Nephron progenitor cell (in vitro differentiated cells): ENCODE measurements at regions not wholly inside any gene's neighbourhood (a gene's known extent, or its start where the extent isn't known, plus 50 kb on each side); places are given as distances from the start of the nearest gene placed in this dataset.
"Not testable (repeated sequence)": the region's sequence is repeated elsewhere in the genome, so short reads cannot be mapped to it uniquely, and the experiment has no call there.

Experiments
- DNase-seq: peaks from one replicate; pipeline ENCODE4 v3.0.0; 2021
- H3K27ac Mint-ChIP-seq: 2 replicates; pipeline ENCODE4 v1.8.0; 2021; ENCODE audit warnings: mild to moderate bottlenecking, moderate library complexity, mixed read lengths
- H3K27me3 Mint-ChIP-seq: 2 replicates; pipeline ENCODE4 v1.8.0; 2021; ENCODE audit warnings: mild to moderate bottlenecking, low read depth, mixed read lengths; ENCODE audit not compliant: poor library complexity
- H3K36me3 Mint-ChIP-seq: 2 replicates; pipeline ENCODE4 v1.8.0; 2021; ENCODE audit warnings: low read depth, mixed read lengths
- H3K4me1 Mint-ChIP-seq: 2 replicates; pipeline ENCODE4 v1.8.0; 2021; ENCODE audit warnings: mixed read lengths
- H3K4me3 Mint-ChIP-seq: 2 replicates; pipeline ENCODE4 v1.8.0; 2021; ENCODE audit warnings: mild to moderate bottlenecking, moderate library complexity, mixed read lengths
- H3K9me3 Mint-ChIP-seq: 2 replicates; pipeline ENCODE4 v1.8.0; 2021; ENCODE audit warnings: mild to moderate bottlenecking, moderate library complexity, mixed read lengths
- CTCF ChIP-seq: fragments of 200-600 bp; sonication (generic); IDR thresholded peaks from 2 replicates; pipeline ENCODE4 v1.5.0; 2021; ENCODE audit warnings: antibody characterized with exemption

GRCh38 chrX:119296973-119297372, 60.9 kb downstream of the PGRMC1 start:
- peaks cover 57% of the 10 kb centered on the region for H3K9me3 Mint-ChIP-seq
- H3K4me3 Mint-ChIP-seq, H3K27me3 Mint-ChIP-seq, H3K36me3 Mint-ChIP-seq, H3K27ac Mint-ChIP-seq, DNase-seq: not testable (repeated sequence)
- peaks cover 11% of the 10 kb centered on the region for H3K4me1 Mint-ChIP-seq

- peaks cover 19% of the 10 kb centered on the region for H3K4me1 Mint-ChIP-seq
- not testable (repeated sequence) for H3K27me3 Mint-ChIP-seq, H3K27ac Mint-ChIP-seq, H3K4me3 Mint-ChIP-seq, H3K36me3 Mint-ChIP-seq, DNase-seq
- peaks cover 51% of the 10 kb centered on the region for H3K9me3 Mint-ChIP-seq
Measured at GRCh38 chrX:119299812-119300211, 63.7 kb downstream of the PGRMC1 start.

GRCh38 chrX:119303137-119303536, 67.1 kb downstream of the PGRMC1 start:
- Mint-ChIP-seq H3K27me3 (no peaks in the 10 kb centered on the region), H3K4me3 (no peak overlapping the region), H3K27ac (no peak overlapping the region), H3K36me3 (no peaks in the 10 kb centered on the region), H3K9me3 (peaks cover 36% of the 10 kb centered on the region), H3K4me1 (peaks cover 26% of the 10 kb centered on the region)
- no peak for TF ChIP-seq CTCF
- no peak for DNase-seq

- DNase-seq = no peak
- Mint-ChIP-seq H3K27ac (no peak overlapping the region), H3K36me3 (no peaks in the 10 kb centered on the region), H3K9me3 (peaks cover 78% of the 10 kb centered on the region), H3K4me3 (no peak overlapping the region), H3K27me3 (peaks cover 7% of the 10 kb centered on the region), H3K4me1 (no peaks in the 10 kb centered on the region)
- TF ChIP-seq CTCF = no peak
Measured at GRCh38 chrX:119325456-119325855, 73.7 kb upstream of the SLC25A43 start.

- H3K9me3 Mint-ChIP-seq = peaks cover 64% of the 10 kb centered on the region
- DNase-seq, H3K27ac Mint-ChIP-seq, H3K4me1 Mint-ChIP-seq, H3K4me3 Mint-ChIP-seq, H3K27me3 Mint-ChIP-seq, H3K36me3 Mint-ChIP-seq: not testable (repeated sequence)
Measured at GRCh38 chrX:119331873-119332272, 67.3 kb upstream of the SLC25A43 start.

- H3K9me3 Mint-ChIP-seq = peaks cover 62% of the 10 kb centered on the region
- H3K36me3 Mint-ChIP-seq, H3K4me1 Mint-ChIP-seq, DNase-seq, H3K27ac Mint-ChIP-seq, H3K27me3 Mint-ChIP-seq, H3K4me3 Mint-ChIP-seq: not testable (repeated sequence)
Measured at GRCh38 chrX:119332855-119333720, 66.0 kb upstream of the SLC25A43 start.

GRCh38 chrX:119333721-119334032, 65.5 kb upstream of the SLC25A43 start:
- H3K9me3 Mint-ChIP-seq = peaks cover 60% of the 10 kb centered on the region
- not testable (repeated sequence) for H3K27ac Mint-ChIP-seq, H3K27me3 Mint-ChIP-seq, H3K4me1 Mint-ChIP-seq, H3K36me3 Mint-ChIP-seq, H3K4me3 Mint-ChIP-seq, DNase-seq

- H3K27me3 Mint-ChIP-seq, H3K4me1 Mint-ChIP-seq, H3K4me3 Mint-ChIP-seq, H3K36me3 Mint-ChIP-seq, DNase-seq, H3K27ac Mint-ChIP-seq: not testable (repeated sequence)
- H3K9me3 Mint-ChIP-seq = peaks cover 62% of the 10 kb centered on the region
Measured at GRCh38 chrX:119334468-119335050, 64.6 kb upstream of the SLC25A43 start.

GRCh38 chrX:119337201-119337600, 61.9 kb upstream of the SLC25A43 start:
- H3K4me3 Mint-ChIP-seq = no peak overlapping the region
- no peak for DNase-seq
- H3K4me1 Mint-ChIP-seq = no peaks in the 10 kb centered on the region
- H3K9me3 Mint-ChIP-seq = peaks cover 62% of the 10 kb centered on the region
- no peak for TF ChIP-seq CTCF
- no peak overlapping the region for H3K27ac Mint-ChIP-seq
- no peaks in the 10 kb centered on the region for H3K36me3 Mint-ChIP-seq
- no peaks in the 10 kb centered on the region for H3K27me3 Mint-ChIP-seq
